HEK293 (cell line): ENCODE measurements at regions not wholly inside any gene's neighbourhood (a gene's known extent, or its start where the extent isn't known, plus 50 kb on each side); places are given as distances from the start of the nearest gene placed in this dataset.

Source experiments
- TSHZ1 ChIP-seq: fragments of 450-650 bp; formaldehyde crosslinking; IDR thresholded peaks from 2 replicates; pipeline ENCODE4 v1.5.1; 2016; ENCODE audit warnings: missing biosample characterization, missing genetic modification characterization, borderline replicate concordance
- ZNF404 ChIP-seq: fragments of 450-650 bp; formaldehyde crosslinking; IDR thresholded peaks from 2 replicates; pipeline ENCODE4 v1.5.1; 2017; ENCODE audit warnings: missing biosample characterization, missing genetic modification characterization

GRCh38 chr10:113992471-113993011 lies 51.1 kb upstream of the ADRB1 start:
- TF ChIP-seq TSHZ1 (tag by site-specific recombination) (no peak), ZNF404 (tag by site-specific recombination) (no peak)
